ENCODE measurements at regions not wholly inside any gene's neighbourhood (a gene's known extent, or its start where the extent isn't known, plus 50 kb on each side); places are given as distances from the start of the nearest gene placed in this dataset.

DNA sequence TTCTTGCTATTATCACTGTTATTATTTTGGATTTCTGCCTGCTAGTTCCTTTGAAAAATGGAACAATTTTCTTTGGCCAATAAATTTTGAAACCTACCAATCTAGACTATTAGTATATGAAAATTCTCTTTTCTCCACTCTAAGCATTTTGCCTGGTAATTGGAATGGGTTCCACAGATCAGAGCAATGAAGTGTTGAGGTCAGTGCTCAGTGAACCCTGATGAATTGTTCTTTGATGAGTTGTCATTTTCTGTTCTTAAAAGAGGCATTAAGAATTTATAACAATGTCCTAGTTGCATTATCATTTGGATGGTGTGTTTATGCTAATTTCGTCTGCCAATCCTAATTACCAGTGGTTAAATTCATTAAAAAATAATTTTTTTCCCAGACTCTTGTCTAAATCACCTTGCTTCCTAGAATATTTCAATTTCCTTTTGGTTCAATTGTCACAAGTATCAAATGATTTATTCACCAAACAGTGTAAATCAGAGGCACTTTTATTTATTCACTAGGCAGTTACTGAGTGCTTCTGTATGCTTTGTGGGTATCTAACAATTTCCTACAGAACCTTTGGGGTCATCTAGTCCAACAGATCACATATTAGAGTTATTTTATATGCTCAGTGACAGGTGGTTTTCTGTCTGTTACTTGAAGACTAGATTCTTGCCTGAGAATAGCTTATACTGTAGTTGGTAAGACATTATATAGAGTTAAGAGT, 239.0 kb downstream of the DNAJB9 start:
- no peak for ATAC-seq
- TF ChIP-seq TOX (CRISPR knock-in tag; IDR thresholded peaks at IDR 0.05; ENCODE audit: borderline replicate concordance), result no peak
- TF ChIP-seq POU6F1 (CRISPR knock-in tag; IDR thresholded peaks at IDR 0.05; ENCODE audit: borderline replicate concordance, low read depth), result no peak
- no peak for TF ChIP-seq BACH2 (CRISPR knock-in tag; IDR thresholded peaks at IDR 0.05; ENCODE audit: borderline replicate concordance)
- no peak for TF ChIP-seq OSR1 (CRISPR knock-in tag; IDR thresholded peaks at IDR 0.05)
- no peak for TF ChIP-seq SNAI2 (CRISPR knock-in tag; IDR thresholded peaks at IDR 0.05)
- TF ChIP-seq, protein P1, sequence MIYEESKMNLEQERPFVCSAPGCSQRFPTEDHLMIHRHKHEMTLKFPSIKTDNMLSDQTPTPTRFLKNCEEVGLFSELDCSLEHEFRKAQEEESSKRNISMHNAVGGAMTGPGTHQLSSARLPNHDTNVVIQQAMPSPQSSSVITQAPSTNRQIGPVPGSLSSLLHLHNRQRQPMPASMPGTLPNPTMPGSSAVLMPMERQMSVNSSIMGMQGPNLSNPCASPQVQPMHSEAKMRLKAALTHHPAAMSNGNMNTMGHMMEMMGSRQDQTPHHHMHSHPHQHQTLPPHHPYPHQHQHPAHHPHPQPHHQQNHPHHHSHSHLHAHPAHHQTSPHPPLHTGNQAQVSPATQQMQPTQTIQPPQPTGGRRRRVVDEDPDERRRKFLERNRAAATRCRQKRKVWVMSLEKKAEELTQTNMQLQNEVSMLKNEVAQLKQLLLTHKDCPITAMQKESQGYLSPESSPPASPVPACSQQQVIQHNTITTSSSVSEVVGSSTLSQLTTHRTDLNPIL (CRISPR knock-in tag; IDR thresholded peaks at IDR 0.05; ENCODE audit: low read depth), result no peak
- no peak for TF ChIP-seq CSDC2 (CRISPR knock-in tag; IDR thresholded peaks at IDR 0.05)
- no peak for TF ChIP-seq CSRNP3 (CRISPR knock-in tag; IDR thresholded peaks at IDR 0.05)
- TF ChIP-seq ISL1 (CRISPR knock-in tag; IDR thresholded peaks at IDR 0.05), result no peak
- TF ChIP-seq ZNF565 (CRISPR knock-in tag; conservative IDR thresholded peaks at IDR 0.05; ENCODE audit: low read depth), result no peak
- no peak for TF ChIP-seq ZNF70 (CRISPR knock-in tag; IDR thresholded peaks at IDR 0.05)
- no peak for TF ChIP-seq ESRRG (CRISPR knock-in tag; IDR thresholded peaks at IDR 0.05)
- TF ChIP-seq ARNTL (CRISPR knock-in tag; IDR thresholded peaks at IDR 0.05; ENCODE audit: borderline replicate concordance, low read depth), result no peak
- no peak for TF ChIP-seq PATZ1 (CRISPR knock-in tag; IDR thresholded peaks at IDR 0.05; ENCODE audit: borderline replicate concordance)
- TF ChIP-seq ZNF8 (CRISPR knock-in tag; IDR thresholded peaks at IDR 0.05), result no peak
- TF ChIP-seq PPARA (CRISPR knock-in tag; IDR thresholded peaks at IDR 0.05; ENCODE audit: borderline replicate concordance), result no peak

- no peak for ATAC-seq
- TF ChIP-seq ZFP30 (CRISPR knock-in tag; IDR thresholded peaks at IDR 0.05), result no peak
- no peak for TF ChIP-seq TCF4 (CRISPR knock-in tag; IDR thresholded peaks at IDR 0.05; ENCODE audit: borderline replicate concordance)
- no peak for TF ChIP-seq TSHZ2 (CRISPR knock-in tag; IDR thresholded peaks at IDR 0.05)
- no peak for TF ChIP-seq ARNTL (CRISPR knock-in tag; IDR thresholded peaks at IDR 0.05; ENCODE audit: borderline replicate concordance, low read depth)
- TF ChIP-seq ZC3H10 (CRISPR knock-in tag; IDR thresholded peaks at IDR 0.05), result no peak
- no peak for TF ChIP-seq CSDC2 (CRISPR knock-in tag; IDR thresholded peaks at IDR 0.05)
- no peak for TF ChIP-seq TOX (CRISPR knock-in tag; IDR thresholded peaks at IDR 0.05; ENCODE audit: borderline replicate concordance)
- no peak for TF ChIP-seq ISL1 (CRISPR knock-in tag; IDR thresholded peaks at IDR 0.05)
- TF ChIP-seq, protein P1 (CRISPR knock-in tag; IDR thresholded peaks at IDR 0.05; ENCODE audit: low read depth), result no peak
- no peak for TF ChIP-seq PATZ1 (CRISPR knock-in tag; IDR thresholded peaks at IDR 0.05; ENCODE audit: borderline replicate concordance)
- TF ChIP-seq RARB (CRISPR knock-in tag; IDR thresholded peaks at IDR 0.05), result no peak
- no peak for TF ChIP-seq OSR1 (CRISPR knock-in tag; IDR thresholded peaks at IDR 0.05)
- no peak for TF ChIP-seq CSRNP3 (CRISPR knock-in tag; IDR thresholded peaks at IDR 0.05)
- no peak for TF ChIP-seq ZNF8 (CRISPR knock-in tag; IDR thresholded peaks at IDR 0.05)
- no peak for TF ChIP-seq POU6F1 (CRISPR knock-in tag; IDR thresholded peaks at IDR 0.05; ENCODE audit: borderline replicate concordance, low read depth)
- no peak for TF ChIP-seq ESRRG (CRISPR knock-in tag; IDR thresholded peaks at IDR 0.05)
- no peak for TF ChIP-seq ZFP3 (CRISPR knock-in tag; IDR thresholded peaks at IDR 0.05)
Observed at GRCh38 chr7:108809356-108809755, 239.7 kb downstream of the DNAJB9 start.

Measured in SK-N-SH treated with all-trans-retinoic acid at 6 μM for 48 hours (cell line).